ENCODE measurements at regions not wholly inside any gene's neighbourhood (a gene's known extent, or its start where the extent isn't known, plus 50 kb on each side); places are given as distances from the start of the nearest gene placed in this dataset.

DNA sequence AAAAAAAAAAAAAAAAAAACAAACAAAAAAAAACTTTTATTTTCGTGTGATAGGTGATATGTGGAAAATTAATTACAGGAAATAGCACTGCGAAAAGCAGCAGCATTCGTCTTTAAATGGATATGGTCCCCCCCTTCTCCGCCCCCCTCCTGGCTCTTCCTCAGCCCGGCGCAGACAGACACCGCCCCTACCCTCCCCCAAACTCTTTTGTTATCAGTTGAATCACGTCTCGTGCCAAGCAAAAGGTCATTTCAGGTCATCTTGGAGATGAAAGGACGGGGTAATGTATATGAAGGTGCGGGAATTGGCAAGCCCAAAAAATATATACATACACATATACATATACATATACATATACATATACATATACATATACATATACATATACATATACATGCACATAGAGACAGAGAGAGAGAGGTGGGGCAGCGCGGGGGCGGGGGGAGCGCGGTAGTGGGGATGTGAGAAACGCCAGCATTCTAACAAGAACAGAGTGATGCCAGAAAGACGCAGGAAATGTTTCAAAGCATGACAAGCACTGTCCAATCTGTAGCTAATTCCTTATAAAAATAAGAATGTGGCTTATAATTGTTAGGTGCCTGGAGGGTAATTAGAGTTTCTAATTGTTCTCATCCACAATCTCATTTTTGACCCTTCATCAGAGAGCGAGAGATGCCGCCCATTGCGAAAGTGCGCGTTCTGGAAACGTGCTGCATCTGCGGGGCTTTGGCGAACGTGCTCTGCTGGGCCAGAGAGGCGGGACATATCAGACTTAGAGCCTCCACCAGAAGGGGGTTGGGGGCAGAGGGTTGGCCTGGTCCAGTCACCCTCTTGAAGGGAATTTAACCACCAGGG is 214.5 kb upstream of the UBASH3B start:
- Histone ChIP-seq H3K36me3 (no peaks in the 10 kb centered on the region), H3K9me3 (ENCODE audit: low read depth) (no peaks in the 10 kb centered on the region), H3K27me3 (no peaks in the 10 kb centered on the region), H3K4me3 (peak overlapping the region; percentile 18), H3K4me1 (ENCODE audit: low read depth) (peaks cover 28% of the 10 kb centered on the region), H3K27ac (no peak overlapping the region)
- no peak for TF ChIP-seq CTCF (IDR thresholded peaks at IDR 0.05; ENCODE audit: low read depth, low read length)
- peak; percentile 27 to 48 for DNase-seq (ENCODE audit: low read depth in 1 of 2, low spot score in 1 of 2)

DNA sequence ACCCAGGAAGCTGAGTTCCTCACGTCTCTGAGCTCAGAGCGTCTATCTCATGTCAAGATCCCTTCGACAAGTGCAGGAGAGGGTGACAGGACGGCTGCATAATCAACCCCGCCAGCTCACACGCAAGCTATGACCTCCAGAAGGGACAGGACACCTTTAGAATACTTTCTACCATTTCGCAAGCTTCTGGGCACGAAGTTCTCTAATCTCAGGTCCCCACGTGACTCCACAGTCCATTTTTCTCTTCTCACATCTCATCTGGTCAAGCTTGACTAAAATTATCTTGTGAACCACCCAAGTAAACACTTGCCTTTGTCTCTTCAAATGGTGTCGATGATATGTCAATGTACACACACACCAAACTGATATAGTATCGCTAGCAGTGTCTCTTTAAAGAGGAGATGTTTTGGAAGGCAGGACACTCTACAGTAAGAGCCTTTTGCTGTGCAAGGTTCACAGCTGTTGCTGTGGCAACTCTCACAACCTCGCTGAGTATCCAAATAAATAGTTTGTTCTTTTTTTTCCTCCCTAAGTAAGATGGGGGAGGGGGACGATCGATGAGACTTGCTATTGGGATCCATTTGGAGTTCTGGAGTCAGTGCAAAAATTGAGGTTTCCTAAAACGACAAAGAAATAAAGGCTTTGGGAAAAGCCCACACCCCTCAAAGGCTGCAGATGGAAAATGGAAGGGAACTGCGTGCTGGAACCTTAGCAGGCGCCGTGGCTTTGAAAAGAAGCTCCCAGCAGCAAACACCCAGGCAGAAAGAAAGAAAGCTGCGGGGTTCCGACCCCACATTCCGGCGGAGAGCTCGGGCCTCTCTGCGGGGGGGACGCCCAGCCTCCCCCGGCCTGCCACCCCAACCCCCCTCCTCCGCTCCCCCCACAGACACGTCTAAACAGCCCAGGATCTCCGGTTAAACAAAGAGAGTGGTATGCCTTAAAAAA is 215.4 kb upstream of the UBASH3B start:
- peak; percentile 51 to 70 for DNase-seq (ENCODE audit: low read depth in 1 of 2, low spot score in 1 of 2)
- H3K27ac ChIP-seq, result peak overlapping the region; percentile 78

DNA sequence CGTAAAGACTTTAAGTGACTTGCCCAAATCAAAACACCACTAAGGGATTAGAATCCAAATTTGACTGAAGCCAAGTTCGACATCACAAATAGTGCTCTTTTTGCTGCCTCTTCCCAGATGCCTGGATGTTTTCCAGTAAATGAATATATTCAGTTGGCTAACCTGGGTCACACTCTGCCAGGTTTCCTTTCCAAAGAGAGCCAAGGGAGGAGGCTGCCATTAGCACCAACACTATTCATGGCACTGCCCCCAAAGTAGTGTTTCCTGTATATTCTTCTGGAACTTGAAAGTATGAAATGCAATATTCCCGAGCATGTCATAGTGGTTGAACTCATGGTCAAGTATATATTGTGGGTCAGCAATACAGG is 219.3 kb upstream of the UBASH3B start:
- H3K4me3 ChIP-seq, result no peak overlapping the region
- no peak for TF ChIP-seq CTCF (IDR thresholded peaks at IDR 0.05; ENCODE audit: low read depth, low read length)
- peak overlapping the region; percentile 70 for H3K27ac ChIP-seq
- H3K27me3 ChIP-seq, result no peaks in the 10 kb centered on the region
- H3K4me1 ChIP-seq (ENCODE audit: low read depth), result peaks cover 58% of the 10 kb centered on the region
- H3K36me3 ChIP-seq, result no peaks in the 10 kb centered on the region
- H3K9me3 ChIP-seq (ENCODE audit: low read depth), result no peaks in the 10 kb centered on the region
- no peak for DNase-seq (ENCODE audit: low read depth in 1 of 2, low spot score in 1 of 2)

More for the DNA sequence above, 215.4 kb upstream of the UBASH3B start:
- Histone ChIP-seq H3K27me3 (no peaks in the 10 kb centered on the region), H3K9me3 (ENCODE audit: low read depth) (no peaks in the 10 kb centered on the region), H3K4me3 (peak overlapping the region; percentile 18), H3K4me1 (ENCODE audit: low read depth) (peaks cover 34% of the 10 kb centered on the region), H3K36me3 (no peaks in the 10 kb centered on the region)
- no peak for TF ChIP-seq CTCF (IDR thresholded peaks at IDR 0.05; ENCODE audit: low read depth, low read length)

DNA sequence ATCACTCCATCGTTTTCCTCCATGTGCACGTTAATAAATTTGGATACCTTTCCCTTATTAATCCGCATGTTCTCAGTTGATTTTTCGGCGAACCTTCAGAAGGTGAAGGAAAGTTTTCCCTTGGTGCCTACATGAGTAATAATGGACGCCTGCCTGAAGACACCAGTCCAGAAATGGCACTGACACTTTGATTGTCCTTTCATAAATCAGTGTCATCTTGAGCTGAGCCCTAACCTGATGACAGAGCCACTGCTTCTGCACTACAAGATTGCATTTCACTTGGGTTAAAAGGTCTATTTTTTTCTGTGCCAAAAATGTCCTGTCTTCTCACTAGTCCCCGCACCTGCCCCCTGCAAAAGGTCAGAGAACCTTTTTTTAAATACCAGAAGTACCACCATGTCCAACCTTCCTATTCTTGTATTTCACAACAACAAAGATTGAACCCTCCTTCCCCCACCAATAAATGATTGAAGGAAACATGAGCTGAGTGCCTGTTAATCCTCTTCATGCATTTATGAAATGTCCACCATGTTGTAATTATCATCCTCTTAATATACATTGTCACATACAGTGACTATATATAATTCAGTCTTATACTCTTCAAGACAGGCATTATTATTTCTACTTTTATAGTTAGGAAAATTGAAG is 219.9 kb upstream of the UBASH3B start:
- H3K4me1 ChIP-seq (ENCODE audit: low read depth), result peaks cover 53% of the 10 kb centered on the region
- no peaks in the 10 kb centered on the region for H3K9me3 ChIP-seq (ENCODE audit: low read depth)
- TF ChIP-seq CTCF (IDR thresholded peaks at IDR 0.05; ENCODE audit: low read depth, low read length), result no peak
- no peaks in the 10 kb centered on the region for H3K36me3 ChIP-seq
- no peak for DNase-seq (ENCODE audit: low read depth in 1 of 2, low spot score in 1 of 2)
- no peak overlapping the region for H3K4me3 ChIP-seq
- no peaks in the 10 kb centered on the region for H3K27me3 ChIP-seq
- H3K27ac ChIP-seq, result peak overlapping the region; percentile 70

GRCh38 chr11:122434786-122435185 is 220.7 kb upstream of the UBASH3B start:
- H3K27me3 ChIP-seq, result no peaks in the 10 kb centered on the region
- H3K9me3 ChIP-seq (ENCODE audit: low read depth), result no peaks in the 10 kb centered on the region
- peaks cover 51% of the 10 kb centered on the region for H3K4me1 ChIP-seq (ENCODE audit: low read depth)
- DNase-seq (ENCODE audit: low read depth in 1 of 2, low spot score in 1 of 2), result peak in 1 of 2 donors; percentile 56
- peak overlapping the region; percentile 8 for H3K4me3 ChIP-seq
- no peak for TF ChIP-seq CTCF (IDR thresholded peaks at IDR 0.05; ENCODE audit: low read depth, low read length)
- H3K36me3 ChIP-seq, result no peaks in the 10 kb centered on the region
- peak overlapping the region; percentile 70 for H3K27ac ChIP-seq

Measured in cardiac muscle cell (in vitro differentiated cells and primary cell).